Spleen (tissue), 7 donors: ENCODE measurements at regions not wholly inside any gene's neighbourhood (a gene's known extent, or its start where the extent isn't known, plus 50 kb on each side); places are given as distances from the start of the nearest gene placed in this dataset.

Experiments used
- CTCF ChIP-seq, 11 experiments: fragments of 200-600 bp in 7 of 11; fragments of 450-650 bp in 4 of 11; sonication (generic) in 4 of 11; IDR thresholded peaks in 8 of 11; conservative IDR thresholded peaks in 3 of 11; 1 replicate in 7 of 11; 2 replicates in 4 of 11; pipeline versions ENCODE4 v1.4.0 to v1.8.0; 2016 to 2021; ENCODE audit warnings: antibody characterized with exemption in 11 of 11, inconsistent platforms in 4 of 11, mild to moderate bottlenecking in 1 of 11
- POLR2AphosphoS5 ChIP-seq, 3 donors: sonication (generic); formaldehyde crosslinking; IDR thresholded peaks; one replicate each; pipeline ENCODE4 v1.5.1; 2017; ENCODE audit warnings: antibody characterized with exemption in 3 of 3
- donor health status: DM: no; HTN: no; CAD: no; lungs with moderate emphysema.
- donor health status: DM: no; HTN: no; CAD: no.
- donor health status: DM: no; HTN: no; CAD: no.

GRCh38 chr5:120293796-120294195 is 170.3 kb upstream of the PRR16 start:
- TF ChIP-seq CTCF (IDR thresholded peaks at IDR 0.05 in 8 of 11, conservative IDR thresholded peaks at IDR 0.05 in 3 of 11) = no peak
- no peak for TF ChIP-seq POLR2AphosphoS5 (IDR thresholded peaks at IDR 0.05)
